Kidney glomerular epithelial cell (primary cell): ENCODE measurements at regions not wholly inside any gene's neighbourhood (a gene's known extent, or its start where the extent isn't known, plus 50 kb on each side); places are given as distances from the start of the nearest gene placed in this dataset.

Source experiments
- DNase-seq: peaks from one replicate; lab custom pipeline; 2025; lab: John Stamatoyannopoulos, UW

DNA sequence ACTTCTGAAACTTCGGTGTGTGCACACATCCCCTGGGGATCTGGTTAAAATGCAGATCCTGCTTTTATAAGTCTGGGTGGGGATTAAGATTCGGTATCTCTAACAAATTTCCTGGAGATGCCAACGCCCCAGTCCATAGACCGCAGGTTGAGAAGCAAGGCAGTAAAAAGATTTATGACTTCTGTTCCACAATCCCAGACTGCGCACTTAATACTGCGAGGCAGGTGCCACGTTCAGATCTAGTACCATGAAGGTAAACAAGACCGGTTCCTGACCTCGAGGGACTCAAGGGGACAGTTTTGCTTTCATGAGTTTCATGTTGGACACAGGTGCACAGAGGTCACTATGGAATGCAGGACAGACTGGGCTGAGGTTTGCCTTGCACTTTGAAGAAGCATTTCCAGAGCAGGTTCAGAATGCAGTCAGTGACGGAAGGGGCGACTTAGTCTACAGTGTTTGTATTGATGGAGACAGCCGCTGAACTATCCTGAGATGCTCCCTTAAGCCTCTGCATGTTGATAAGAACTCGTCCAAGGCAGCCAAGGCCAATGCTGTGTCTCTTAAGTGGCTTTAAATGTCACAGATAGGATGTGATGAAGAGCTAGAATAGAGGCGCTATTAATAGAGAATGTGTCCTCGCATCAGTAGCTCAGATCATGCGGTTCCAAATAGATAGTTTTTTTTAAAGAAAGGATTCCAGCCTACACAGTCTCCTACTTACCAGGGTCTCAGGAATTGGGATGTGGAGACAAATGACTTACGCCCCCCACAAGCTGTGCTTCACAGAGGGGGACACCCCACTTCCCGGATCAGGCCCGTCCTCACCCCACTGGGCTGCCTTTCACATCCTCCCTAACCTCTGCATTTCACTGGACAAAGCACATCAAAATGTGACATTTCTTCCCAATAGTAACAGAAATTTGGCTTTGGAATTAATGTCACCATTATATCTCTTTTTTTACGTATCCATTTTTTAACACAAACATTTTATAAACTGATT is 97.1 kb upstream of the IRS2 start:
- DNase-seq, result no peak

DNA sequence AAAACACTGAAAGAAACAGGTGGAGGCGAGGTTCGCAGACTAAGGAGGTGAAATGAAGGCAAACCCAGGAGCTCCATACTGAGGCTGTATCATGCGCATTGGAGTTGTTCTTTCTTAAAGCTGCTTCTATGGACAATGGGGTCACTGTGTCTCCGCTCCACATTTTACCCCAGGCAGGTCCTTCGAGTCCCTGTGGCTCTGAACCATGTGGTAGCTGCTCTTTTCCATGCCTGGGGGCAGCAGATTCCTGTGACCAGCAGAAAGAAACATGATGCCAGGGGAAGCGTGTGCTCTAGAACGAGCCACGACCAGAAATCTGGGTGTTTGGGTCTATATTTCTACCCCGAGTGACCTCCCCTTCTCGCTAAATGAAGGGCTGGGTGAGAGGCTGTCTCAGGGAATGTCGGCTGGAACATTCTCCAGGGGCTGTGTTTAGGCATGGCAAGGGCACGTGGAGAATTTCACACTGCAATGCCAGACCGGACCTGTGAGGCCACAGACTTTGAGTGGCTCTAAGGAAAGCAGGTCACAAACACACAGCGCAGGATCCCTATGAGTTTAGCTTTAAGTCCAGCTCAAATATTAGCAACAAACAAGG is 95.7 kb upstream of the IRS2 start:
- no peak for DNase-seq

DNA sequence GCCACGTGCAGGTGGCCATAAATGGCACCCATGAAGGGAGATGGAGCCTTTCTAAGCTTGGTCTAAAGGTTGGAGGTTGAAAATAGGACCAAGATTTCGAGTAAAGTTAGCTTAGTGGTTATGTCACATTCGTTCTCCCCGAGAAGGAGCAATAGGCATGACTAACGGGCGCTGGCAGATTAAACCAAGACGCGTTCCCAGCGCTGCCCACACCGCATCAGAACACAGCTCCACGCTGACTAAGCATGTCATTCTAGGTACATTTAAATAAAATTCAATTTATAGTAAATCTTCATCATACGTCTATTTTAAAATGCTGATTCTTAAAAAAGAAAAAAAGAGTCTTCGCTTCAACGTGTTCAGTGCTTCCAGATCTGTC is 95.0 kb upstream of the IRS2 start:
- DNase-seq, result no peak

DNA sequence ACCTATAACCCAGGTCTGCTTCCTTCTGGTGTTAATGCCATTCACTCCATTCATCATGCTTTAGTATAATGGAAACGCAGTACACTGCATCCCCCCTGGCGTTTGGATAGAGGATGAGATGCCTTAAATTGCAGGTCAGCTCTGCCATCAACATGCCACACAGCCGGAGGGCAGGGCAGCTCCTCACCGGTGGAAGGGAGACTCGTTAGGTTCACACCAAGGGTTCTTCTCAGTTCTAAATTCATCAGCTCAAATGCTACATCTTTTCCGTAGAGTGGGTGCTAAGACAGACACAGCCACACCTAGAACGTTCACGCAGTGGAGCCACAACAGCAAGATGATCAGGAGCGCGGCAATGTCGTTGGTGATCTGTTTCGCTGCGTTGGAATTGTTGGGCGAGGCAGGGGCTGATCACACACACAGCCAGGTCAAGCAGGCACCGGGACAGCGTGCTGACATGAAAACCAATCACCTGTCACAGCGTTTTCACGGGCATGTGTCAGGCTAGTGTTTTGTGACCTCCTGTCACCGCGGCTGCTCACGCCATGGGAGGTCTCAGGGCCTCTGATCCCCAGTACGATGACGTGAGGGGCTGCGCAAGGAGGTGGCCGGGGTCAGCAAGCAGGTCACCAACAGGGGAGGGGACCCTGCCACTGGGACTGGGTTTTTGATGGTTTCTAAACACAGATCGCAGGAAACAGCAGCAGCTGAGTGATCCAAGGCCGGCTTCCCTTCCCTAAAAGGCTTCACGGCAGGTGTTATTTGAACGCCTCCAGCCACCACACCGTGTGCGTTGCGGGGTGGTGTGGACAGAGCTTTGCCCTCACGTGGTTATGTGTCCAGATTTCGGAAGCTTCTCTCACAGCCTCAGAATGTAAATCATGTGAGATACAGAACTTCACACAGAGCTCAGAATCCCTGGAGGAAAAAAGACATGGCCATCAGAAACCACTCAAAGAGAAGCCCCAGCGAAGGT is 94.3 kb upstream of the IRS2 start:
- DNase-seq, result no peak

DNA sequence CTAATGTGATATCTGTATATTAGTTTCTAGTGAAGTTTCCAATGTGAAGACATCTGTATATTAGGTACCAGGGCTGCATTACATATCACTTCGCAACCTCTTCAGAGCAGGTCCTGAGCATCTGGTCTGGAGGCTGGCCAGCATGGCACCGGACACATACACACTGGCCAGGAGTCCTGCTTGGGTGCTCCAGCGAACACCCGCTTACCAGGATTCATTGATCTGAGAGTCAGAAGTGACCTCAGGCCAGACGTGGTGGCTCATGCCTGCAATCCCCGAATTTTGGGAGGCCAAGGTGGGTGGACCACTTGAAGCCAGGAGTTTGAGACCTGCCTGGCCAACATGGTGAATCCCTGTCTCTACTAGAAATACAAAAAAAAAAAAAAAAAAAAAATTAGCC is 93.0 kb upstream of the IRS2 start:
- DNase-seq, result no peak

DNA sequence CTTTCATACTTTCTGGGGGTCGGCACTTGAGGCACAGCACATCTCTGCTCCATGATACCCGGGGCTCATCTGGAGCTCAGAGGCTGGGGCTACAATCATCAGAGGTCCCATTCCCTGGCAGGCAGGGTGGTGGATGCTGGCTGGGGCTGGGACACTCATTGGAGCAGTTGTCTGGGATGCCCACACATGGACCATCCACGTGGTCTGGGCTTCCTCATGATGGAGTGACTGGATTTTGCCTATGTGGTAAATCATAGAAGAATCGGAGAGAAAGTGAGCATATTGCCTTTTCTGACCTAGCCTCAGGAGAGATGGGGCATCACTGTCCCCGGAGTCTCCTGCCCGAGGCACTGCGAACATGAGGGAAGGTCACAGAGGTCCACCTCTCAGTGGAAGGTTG is 91.4 kb upstream of the IRS2 start:
- DNase-seq, result no peak

DNA sequence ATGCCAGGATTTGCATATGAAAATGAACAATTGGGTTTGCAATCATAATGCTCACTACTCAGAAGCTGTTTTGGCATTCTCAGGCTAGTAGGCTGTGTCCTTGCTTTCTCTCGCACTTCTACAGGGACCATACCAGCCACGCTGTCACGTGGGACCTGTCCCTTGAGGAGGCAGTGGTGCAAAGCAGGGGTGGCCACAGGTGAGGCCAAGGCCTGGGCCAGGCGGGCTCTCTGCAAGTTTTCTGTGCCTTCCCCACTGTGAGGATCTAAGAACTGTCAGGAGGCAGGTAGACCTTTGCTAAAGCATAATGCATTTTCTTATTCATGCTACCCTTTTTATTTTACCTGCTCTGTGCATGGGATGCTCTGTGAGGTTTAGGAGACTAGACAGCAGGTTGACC is 89.4 kb upstream of the IRS2 start:
- DNase-seq, result no peak

DNA sequence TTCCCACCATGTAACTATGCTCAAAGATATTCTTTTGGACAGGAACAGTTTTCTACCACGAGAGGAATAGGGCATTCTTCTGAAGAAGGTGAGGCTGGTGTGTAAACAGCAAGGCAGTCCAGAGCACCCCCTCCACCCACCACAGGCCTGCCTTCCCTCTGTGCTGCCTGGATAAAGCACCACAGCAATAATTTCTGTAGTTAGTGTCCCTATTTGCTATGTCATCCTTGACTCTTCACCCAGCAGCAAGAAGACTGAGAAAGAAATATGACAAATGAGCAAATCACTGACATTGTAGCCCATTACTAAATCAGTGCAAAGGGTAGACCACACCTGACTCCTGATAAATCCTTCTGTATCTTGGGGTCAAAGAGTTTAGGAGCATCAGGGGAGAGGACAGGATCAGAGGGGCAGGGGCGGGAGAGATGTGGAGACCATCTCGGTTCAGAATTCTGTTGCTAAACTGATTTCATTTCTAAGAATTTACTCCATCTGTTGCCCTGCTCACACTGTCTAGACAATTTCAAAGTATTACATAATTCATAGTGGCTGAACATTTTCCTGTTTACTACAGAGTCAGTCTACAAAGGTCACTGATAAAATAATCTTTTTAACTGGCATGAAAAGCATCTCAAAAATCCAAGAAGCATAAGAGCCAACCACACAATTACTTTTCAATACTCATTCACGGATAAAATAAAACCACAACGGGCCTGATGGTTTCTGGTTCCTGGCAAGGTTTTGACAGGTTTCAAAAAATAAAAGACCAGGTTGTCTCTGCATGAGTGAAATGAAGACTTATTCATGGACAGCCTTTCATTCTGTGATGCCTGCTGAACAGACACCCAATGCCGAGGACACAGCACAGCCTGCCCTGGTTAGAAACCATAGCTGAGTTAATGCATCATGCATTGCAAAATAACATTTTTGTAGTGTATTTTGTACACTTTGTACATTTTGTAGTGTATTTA is 88.4 kb upstream of the IRS2 start:
- DNase-seq, result peak; percentile 47

DNA sequence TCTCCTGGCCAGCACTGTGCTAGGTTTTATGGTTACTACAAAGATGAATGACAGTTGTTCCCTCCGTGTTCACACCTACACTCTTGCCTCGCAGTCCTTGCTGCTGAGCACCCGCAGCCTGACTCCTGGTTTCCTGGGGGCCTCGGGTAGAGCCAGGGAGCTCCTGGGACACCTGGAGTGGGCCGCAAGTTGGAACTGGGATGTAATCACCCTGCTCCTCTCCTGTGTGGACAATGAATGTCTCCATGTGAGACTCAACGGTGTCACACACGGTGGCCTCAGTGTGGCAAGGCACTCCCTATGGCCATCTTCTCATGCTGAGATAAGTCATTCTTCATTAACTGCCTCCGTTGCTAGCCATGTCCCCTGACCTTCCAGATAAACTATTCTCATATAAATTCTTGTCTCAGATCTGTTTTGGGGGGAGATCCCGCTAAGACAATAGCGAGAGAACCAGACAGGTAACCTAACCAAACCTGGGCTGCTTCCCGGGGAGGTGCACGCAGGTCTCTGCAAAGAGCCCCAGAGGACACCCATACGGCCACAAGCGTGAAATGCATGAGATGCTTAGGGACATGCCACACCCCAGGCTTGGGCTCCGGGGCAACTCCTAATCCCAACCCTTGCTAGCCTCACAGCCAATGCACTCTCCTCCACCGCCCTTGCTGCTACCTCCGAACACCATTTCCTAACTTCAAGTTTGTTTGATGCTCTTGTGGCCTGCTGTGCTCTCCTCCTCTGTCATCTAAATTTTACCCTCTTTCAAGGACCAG is 87.2 kb upstream of the IRS2 start:
- no peak for DNase-seq

DNA sequence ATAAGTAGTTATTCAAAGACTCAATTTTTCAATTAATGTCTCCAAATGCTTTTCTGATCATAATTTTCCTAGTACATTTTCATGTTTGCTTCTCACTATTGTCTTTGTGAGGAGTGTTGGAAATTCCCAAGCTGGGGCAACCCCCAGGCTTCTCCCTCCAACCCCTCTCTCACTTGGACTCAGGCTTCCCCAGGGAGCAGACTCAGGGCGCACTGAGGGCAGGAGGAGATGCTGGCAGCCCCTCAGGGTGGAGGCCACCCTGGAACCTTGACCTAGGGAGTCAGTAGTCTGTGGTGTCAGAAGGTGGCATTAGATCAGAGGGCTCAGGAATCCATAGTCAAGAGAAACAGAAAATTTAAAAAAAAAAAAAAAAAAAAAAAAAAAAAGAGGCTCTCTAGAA is 86.5 kb upstream of the IRS2 start:
- no peak for DNase-seq

DNA sequence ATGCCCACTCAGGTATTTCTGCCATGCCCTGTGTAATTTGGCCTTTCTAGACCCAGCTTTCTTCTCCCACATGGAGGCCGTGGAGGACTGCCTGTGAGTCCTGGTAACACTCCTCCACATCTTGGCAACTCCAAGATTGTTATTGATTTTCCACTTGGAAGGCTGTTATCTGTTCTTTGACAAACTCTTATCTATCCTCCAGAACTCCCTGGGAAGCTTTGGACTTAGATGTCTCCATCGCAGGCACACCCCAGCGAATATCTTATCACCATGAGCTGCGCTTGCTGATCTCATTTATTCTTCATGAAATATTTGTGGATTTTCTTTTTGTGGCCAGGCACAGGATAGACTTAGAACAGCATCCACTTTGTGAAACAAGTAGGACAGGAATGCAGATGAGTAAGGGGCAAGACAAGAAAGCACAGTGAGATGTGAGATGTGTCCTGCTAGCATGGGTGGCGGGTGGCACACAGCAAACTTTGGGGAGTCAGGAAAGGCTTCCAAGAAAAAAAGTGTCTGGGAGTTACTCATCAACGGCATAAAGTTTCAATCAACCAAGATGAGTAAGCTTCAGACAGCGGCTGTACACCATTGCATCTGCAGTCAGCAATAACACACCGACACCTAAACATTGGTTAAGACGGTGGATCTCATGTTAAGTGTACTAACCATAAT is 84.5 kb upstream of the IRS2 start:
- no peak for DNase-seq

DNA sequence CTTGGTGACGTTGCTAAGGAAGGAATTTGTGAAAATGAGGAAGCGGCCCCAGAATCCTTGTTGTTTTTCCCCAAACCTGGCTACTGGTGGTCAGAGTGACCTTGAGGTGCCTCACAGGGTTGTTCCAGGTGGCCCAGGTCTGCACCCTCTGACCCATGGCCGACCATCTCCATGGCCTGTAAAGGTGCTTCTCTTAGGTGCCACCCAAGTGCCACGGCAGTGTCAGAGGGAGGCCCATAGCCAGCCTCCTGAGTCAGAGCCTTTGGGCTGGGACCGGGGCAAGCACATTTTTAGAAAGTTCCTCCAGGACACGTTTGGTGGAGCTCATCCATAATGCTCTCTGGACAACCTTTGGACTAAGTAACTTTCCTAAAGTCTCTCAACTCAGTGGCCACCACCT is 83.9 kb upstream of the IRS2 start:
- DNase-seq, result no peak

DNA sequence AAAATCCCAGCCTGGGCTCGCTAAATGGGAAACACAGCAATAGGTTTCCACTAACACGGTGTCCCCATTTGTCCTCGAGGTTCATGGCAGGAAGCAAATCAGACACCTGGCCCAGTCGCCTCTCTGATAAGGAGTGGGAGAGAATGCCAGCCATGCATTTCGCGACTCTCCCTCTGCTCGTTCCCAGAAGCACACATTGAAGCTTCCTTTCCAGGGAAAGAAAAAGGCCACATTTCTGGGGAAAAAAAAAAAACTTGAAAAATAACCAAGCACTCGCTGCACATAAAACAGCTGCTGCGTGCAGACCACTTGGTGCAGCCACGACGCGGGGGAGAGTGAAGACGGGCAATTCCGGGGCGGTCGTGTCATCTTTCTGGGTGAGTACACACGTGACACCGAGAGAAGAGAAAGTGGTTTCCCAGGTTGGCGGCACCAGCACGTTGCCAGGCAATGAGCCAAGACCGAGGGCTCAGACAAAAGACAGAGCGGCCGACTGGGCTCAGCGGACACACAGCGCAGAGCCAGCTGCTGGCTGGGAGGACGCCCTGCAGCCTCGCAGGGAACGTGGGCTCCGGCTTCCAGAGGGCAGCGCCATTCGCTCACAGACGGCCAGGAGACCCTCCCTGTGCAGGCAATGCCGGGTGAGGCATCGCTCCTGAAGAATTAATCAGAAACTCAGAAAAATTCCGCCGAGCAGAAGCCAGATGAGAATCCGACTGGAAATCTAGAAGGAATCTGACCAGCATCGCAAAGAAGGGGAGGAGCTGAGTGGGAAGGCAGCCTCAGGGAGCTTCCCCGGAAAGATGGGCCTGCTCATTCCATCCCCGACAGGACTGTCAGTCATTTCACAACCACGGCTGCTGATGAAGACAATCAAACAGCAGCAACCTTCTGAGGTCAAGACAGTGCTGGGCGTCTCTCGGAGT is 83.2 kb upstream of the IRS2 start:
- peak; percentile 82 for DNase-seq

DNA sequence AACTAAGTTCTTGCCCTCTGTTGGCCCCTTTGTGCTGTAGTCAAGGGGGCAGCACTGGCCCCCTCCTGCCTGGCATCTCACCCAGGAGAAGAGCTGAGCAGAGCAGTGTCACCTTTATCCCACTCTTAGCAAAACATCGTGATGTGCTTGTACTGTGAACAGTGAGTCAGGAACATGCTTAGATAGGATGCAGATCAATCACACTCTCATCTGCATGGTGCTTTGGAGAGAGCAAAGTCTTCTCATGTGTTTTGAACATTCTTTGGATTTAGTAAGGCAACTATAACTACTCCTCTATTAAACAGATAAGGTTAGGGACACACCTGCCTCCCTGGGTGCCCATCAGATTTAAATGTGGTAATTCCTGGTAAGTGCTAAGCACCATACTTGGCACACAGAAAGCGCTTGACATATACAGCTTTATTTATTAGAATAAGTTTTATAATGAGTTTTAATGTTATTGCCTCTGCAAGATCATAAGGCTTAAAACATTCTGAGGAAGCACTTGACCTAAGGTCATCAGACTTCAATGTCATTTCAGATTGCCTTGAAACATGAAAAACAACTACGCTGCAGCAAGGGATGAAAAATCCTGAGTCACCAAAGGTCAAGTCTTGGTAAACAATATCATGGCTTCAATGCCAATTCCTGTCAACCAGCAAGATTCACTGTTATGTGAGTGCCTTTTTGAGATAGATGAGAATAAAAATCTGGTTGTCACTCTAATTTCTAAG is 82.4 kb upstream of the IRS2 start:
- no peak for DNase-seq

DNA sequence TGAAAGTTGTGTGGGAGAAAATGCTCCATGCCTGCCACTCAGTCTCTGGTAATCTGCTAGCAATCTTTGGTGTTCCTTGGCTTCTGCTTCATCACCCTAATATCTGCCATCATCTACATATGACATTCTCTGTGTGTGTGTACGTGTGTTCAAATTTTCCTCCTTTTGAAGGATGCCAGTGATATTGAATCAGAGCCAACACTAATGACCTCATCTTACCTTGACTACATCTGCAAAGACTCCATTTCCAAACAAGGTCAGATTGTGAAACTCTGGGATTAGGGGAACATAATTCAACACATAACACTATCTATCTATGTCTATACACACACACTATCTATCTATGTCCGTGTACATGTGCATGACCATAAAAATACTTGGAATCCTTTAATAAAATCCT is 81.4 kb upstream of the IRS2 start:
- no peak for DNase-seq

DNA sequence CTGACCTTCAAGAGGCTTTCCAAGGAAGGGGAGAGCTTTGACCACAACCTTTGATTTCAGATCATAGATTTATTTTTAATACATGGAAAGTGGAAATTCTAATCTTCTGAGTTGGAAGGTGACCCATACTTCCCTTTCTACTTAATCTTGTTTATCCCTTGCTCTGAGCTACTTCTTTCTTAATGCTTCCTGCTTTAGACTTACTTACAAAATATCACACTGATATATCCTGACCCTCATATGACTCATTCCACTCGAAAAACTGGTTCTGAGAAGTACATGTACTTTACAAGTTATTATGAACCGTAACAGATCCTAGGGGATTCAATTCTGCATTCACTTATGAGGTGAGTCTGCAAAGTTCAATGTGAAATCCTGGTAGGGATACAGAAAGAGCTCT is 76.2 kb upstream of the IRS2 start:
- no peak for DNase-seq

DNA sequence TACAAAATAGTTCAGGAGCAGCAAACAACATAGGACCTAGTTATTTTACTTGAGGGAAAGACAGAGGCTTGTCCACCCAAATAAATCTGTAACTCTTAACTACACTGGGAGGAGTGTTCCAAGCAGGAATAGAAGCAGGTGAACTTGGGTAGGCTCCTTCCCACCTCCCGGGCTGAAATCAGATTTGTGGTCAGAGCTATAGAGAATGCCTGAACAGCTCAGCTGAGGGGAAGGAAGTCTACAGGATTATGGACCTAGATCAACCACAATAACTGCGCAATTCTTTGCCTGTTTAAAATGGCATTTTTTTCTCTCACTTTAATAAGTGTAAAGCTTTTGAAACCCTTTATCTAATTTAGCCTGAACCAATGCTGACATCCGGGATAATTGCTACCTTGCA is 73.5 kb upstream of the IRS2 start:
- DNase-seq, result no peak

DNA sequence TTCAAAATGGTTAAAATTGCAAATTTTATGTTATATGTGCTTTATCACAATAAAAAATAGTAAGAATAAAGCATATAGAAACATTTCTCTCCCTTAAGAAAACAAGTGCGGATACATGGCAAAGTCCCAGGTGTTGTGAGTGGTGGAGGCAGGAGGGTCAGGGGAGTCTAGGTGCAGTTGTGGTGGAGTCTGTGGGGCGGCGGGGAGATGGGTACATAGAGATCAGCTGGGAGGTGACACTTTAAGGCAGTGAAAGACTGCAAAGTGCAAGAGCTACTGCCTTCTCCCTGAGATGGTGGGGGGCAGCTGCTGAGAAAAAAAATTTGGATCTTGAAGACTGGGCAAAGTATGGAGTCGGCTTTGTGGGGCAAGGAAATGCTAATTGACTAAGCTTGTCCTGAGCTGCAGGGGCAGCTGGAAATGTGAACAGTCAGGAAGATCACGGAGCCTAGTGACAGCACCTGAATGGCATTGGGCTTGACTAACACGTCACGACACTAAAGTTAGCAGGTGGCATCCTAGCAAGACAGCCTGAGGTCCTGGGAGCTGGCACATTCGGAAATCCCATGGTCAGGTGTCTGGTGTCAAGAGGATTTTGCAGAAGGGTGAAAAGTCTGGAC is 72.9 kb upstream of the IRS2 start:
- DNase-seq, result no peak
